Neuron (in vitro differentiated cells): ENCODE measurements at regions not wholly inside any gene's neighbourhood (a gene's known extent, or its start where the extent isn't known, plus 50 kb on each side); places are given as distances from the start of the nearest gene placed in this dataset.
"Not testable (repeated sequence)": the region's sequence is repeated elsewhere in the genome, so short reads cannot be mapped to it uniquely, and the experiment has no call there.

Experiments used
- H2AFZ ChIP-seq: one replicate; pipeline ENCODE4 v1.6.1; 2013; ENCODE audit warnings: low read depth, mild to moderate bottlenecking, inconsistent platforms, low read length, moderate library complexity
- H3K27me3 ChIP-seq: one replicate; pipeline ENCODE4 v1.6.1; 2013; ENCODE audit warnings: low read length; ENCODE audit not compliant: insufficient read depth
- H3K36me3 ChIP-seq: one replicate; pipeline ENCODE4 v1.6.1; 2013; ENCODE audit warnings: low read length; ENCODE audit not compliant: insufficient read depth
- H3K4me1 ChIP-seq: one replicate; pipeline ENCODE4 v1.6.1; 2013; ENCODE audit warnings: low read length; ENCODE audit not compliant: insufficient read depth
- H3K4me3 ChIP-seq: 2 replicates; pipeline ENCODE4 v1.5.1; 2013; ENCODE audit warnings: mild to moderate bottlenecking, low read length, moderate library complexity
- H3K9me3 ChIP-seq: one replicate; pipeline ENCODE4 v1.6.1; 2013; ENCODE audit warnings: low read length

GRCh38 chr5:25764733-25765132 is 1120.0 kb upstream of the CDH10 start:
- Histone ChIP-seq H3K27me3 (no peaks in the 10 kb centered on the region), H3K9me3 (no peaks in the 10 kb centered on the region), H3K4me3 (no peak overlapping the region), H3K36me3 (no peaks in the 10 kb centered on the region), H3K4me1 (no peaks in the 10 kb centered on the region), H2AFZ (no peak overlapping the region)

GRCh38 chr5:25763781-25764180 is 1119.0 kb upstream of the CDH10 start:
- Histone ChIP-seq H2AFZ (no peak overlapping the region), H3K27me3 (no peaks in the 10 kb centered on the region), H3K4me1 (no peaks in the 10 kb centered on the region), H3K36me3 (no peaks in the 10 kb centered on the region), H3K9me3 (no peaks in the 10 kb centered on the region), H3K4me3 (no peak overlapping the region)

- H3K36me3 ChIP-seq: no peaks in the 10 kb centered on the region
- H2AFZ ChIP-seq: no peak overlapping the region
- no peaks in the 10 kb centered on the region for H3K4me1 ChIP-seq
- H3K27me3 ChIP-seq: no peaks in the 10 kb centered on the region
- no peaks in the 10 kb centered on the region for H3K9me3 ChIP-seq
- H3K4me3 ChIP-seq: no peak overlapping the region
Measured at GRCh38 chr5:25754895-25755294, 1110.1 kb upstream of the CDH10 start.

- H3K4me3 ChIP-seq: no peak overlapping the region
- H3K36me3 ChIP-seq: no peaks in the 10 kb centered on the region
- no peaks in the 10 kb centered on the region for H3K9me3 ChIP-seq
- H2AFZ ChIP-seq: peak overlapping the region; percentile 2
- no peaks in the 10 kb centered on the region for H3K4me1 ChIP-seq
- H3K27me3 ChIP-seq: no peaks in the 10 kb centered on the region
Measured at GRCh38 chr5:25744908-25745307, 1100.1 kb upstream of the CDH10 start.

GRCh38 chr5:25716680-25717079 is 1071.9 kb upstream of the CDH10 start:
- Histone ChIP-seq H3K4me3 (no peak overlapping the region), H3K36me3 (no peaks in the 10 kb centered on the region), H2AFZ (no peak overlapping the region), H3K9me3 (no peaks in the 10 kb centered on the region), H3K4me1 (no peaks in the 10 kb centered on the region), H3K27me3 (no peaks in the 10 kb centered on the region)

- Histone ChIP-seq H3K4me3 (no peak overlapping the region), H2AFZ (no peak overlapping the region), H3K27me3 (no peaks in the 10 kb centered on the region), H3K4me1 (peaks cover 4% of the 10 kb centered on the region), H3K9me3 (no peaks in the 10 kb centered on the region), H3K36me3 (no peaks in the 10 kb centered on the region)
Measured at GRCh38 chr5:25713259-25713658, 1068.5 kb upstream of the CDH10 start.

- Histone ChIP-seq H2AFZ (no peak overlapping the region), H3K27me3 (no peaks in the 10 kb centered on the region), H3K9me3 (no peaks in the 10 kb centered on the region), H3K4me1 (peaks cover 4% of the 10 kb centered on the region), H3K36me3 (no peaks in the 10 kb centered on the region), H3K4me3 (no peak overlapping the region)
Measured at GRCh38 chr5:25707093-25707492, 1062.3 kb upstream of the CDH10 start.

- Histone ChIP-seq H3K4me3 (no peak overlapping the region), H3K4me1 (no peaks in the 10 kb centered on the region), H3K27me3 (no peaks in the 10 kb centered on the region), H3K36me3 (no peaks in the 10 kb centered on the region), H2AFZ (no peak overlapping the region), H3K9me3 (no peaks in the 10 kb centered on the region)
Measured at GRCh38 chr5:25701936-25702335, 1057.2 kb upstream of the CDH10 start.

GRCh38 chr5:25694801-25695200 is 1050.0 kb upstream of the CDH10 start:
- no peaks in the 10 kb centered on the region for H3K36me3 ChIP-seq
- H3K27me3 ChIP-seq: no peaks in the 10 kb centered on the region
- H2AFZ ChIP-seq: no peak overlapping the region
- H3K4me1 ChIP-seq: no peaks in the 10 kb centered on the region
- no peak overlapping the region for H3K4me3 ChIP-seq
- H3K9me3 ChIP-seq: no peaks in the 10 kb centered on the region

- H3K36me3 ChIP-seq: no peaks in the 10 kb centered on the region
- H2AFZ ChIP-seq: no peak overlapping the region
- no peaks in the 10 kb centered on the region for H3K4me1 ChIP-seq
- H3K27me3 ChIP-seq: no peaks in the 10 kb centered on the region
- H3K4me3 ChIP-seq: no peak overlapping the region
- no peaks in the 10 kb centered on the region for H3K9me3 ChIP-seq
Measured at GRCh38 chr5:25688156-25688555, 1043.4 kb upstream of the CDH10 start.

GRCh38 chr5:25669645-25670401 is 1025.0 kb upstream of the CDH10 start:
- H3K27me3 ChIP-seq: no peaks in the 10 kb centered on the region
- H2AFZ ChIP-seq: no peak overlapping the region
- no peaks in the 10 kb centered on the region for H3K36me3 ChIP-seq
- H3K4me3 ChIP-seq: no peak overlapping the region
- no peaks in the 10 kb centered on the region for H3K9me3 ChIP-seq
- H3K4me1 ChIP-seq: no peaks in the 10 kb centered on the region

- no peak overlapping the region for H2AFZ ChIP-seq
- H3K9me3 ChIP-seq: no peaks in the 10 kb centered on the region
- H3K4me1 ChIP-seq: no peaks in the 10 kb centered on the region
- H3K4me3 ChIP-seq: no peak overlapping the region
- no peaks in the 10 kb centered on the region for H3K36me3 ChIP-seq
- no peaks in the 10 kb centered on the region for H3K27me3 ChIP-seq
Measured at GRCh38 chr5:25662610-25663009, 1017.8 kb upstream of the CDH10 start.

- H3K36me3 ChIP-seq, H3K9me3 ChIP-seq, H3K27me3 ChIP-seq, H3K4me3 ChIP-seq, H3K4me1 ChIP-seq, H2AFZ ChIP-seq: not testable (repeated sequence)
Measured at GRCh38 chr5:25650316-25650715, 1005.5 kb upstream of the CDH10 start.

GRCh38 chr5:25649628-25650265 is 1005.0 kb upstream of the CDH10 start:
- Histone ChIP-seq H3K9me3 (no peaks in the 10 kb centered on the region), H2AFZ (no peak overlapping the region), H3K4me1 (no peaks in the 10 kb centered on the region), H3K36me3 (no peaks in the 10 kb centered on the region), H3K27me3 (no peaks in the 10 kb centered on the region), H3K4me3 (no peak overlapping the region)
